CD14-positive monocyte (primary cell): ENCODE measurements at regions not wholly inside any gene's neighbourhood (a gene's known extent, or its start where the extent isn't known, plus 50 kb on each side); places are given as distances from the start of the nearest gene placed in this dataset.

Source experiments
- DNase-seq, 3 donors: peaks; one replicate each; pipeline ENCODE4 v3.0.0-alpha.2; 2011 to 2022
- H2AFZ ChIP-seq: 2 replicates; pipeline ENCODE4 v1.6.0; 2012; ENCODE audit warnings: mild to moderate bottlenecking, low read depth, low read length, inconsistent platforms; ENCODE audit not compliant: insufficient read depth, poor library complexity, severe bottlenecking
- H3K27ac ChIP-seq, 2 donors: 1 replicate in 1 of 2; 2 replicates in 1 of 2; pipeline ENCODE4 v1.5.1; 2012 to 2013; ENCODE audit warnings: low read length in 2 of 2, control low read depth in 1 of 2, inconsistent platforms in 1 of 2, low read depth in 1 of 2, mild to moderate bottlenecking in 1 of 2
- H3K27me3 ChIP-seq, 2 donors: one replicate each; pipeline versions ENCODE4 v1.6.0 to v1.6.1; 2011 to 2013; ENCODE audit warnings: low read length in 2 of 2; ENCODE audit not compliant: control insufficient read depth in 2 of 2, insufficient read depth in 2 of 2
- H3K36me3 ChIP-seq, 2 donors: replicated peaks in 1 of 2; 1 replicate in 1 of 2; 2 replicates in 1 of 2; pipeline versions ENCODE4 v1.5.1 to v1.6.1; 2012 to 2013; ENCODE audit warnings: low read length in 2 of 2, control low read depth in 1 of 2, inconsistent platforms in 1 of 2, mild to moderate bottlenecking in 1 of 2; ENCODE audit not compliant: insufficient read depth in 2 of 2, control insufficient read depth in 1 of 2
- H3K4me1 ChIP-seq, 2 donors: 1 replicate in 1 of 2; 2 replicates in 1 of 2; pipeline versions ENCODE4 v1.5.1 to v1.6.1; 2012 to 2013; ENCODE audit warnings: low read length in 2 of 2, control low read depth in 1 of 2, inconsistent platforms in 1 of 2, mild to moderate bottlenecking in 1 of 2, moderate library complexity in 1 of 2; ENCODE audit not compliant: insufficient read depth in 2 of 2, control insufficient read depth in 1 of 2
- H3K4me2 ChIP-seq: replicated peaks from 2 replicates; pipeline ENCODE3; 2012; ENCODE audit warnings: low read length, moderate library complexity, mild to moderate bottlenecking; ENCODE audit not compliant: poor library complexity, severe bottlenecking; ENCODE audit errors: extremely low read depth
- H3K4me3 ChIP-seq, 3 experiments: fragments of 200-600 bp in 1 of 3; sonication (generic) in 1 of 3; replicated peaks in 1 of 3; 1 replicate in 2 of 3; 2 replicates in 1 of 3; pipeline ENCODE4 v1.5.1; 2011 to 2013; ENCODE audit warnings: low read length in 3 of 3, mild to moderate bottlenecking in 3 of 3, control low read depth in 2 of 3, low read depth in 2 of 3, inconsistent platforms in 1 of 3, moderate library complexity in 1 of 3
- H3K79me2 ChIP-seq: 2 replicates; pipeline ENCODE4 v1.6.0; 2012; ENCODE audit warnings: mild to moderate bottlenecking, control low read depth, inconsistent platforms, low read length, moderate library complexity; ENCODE audit not compliant: insufficient read depth
- H3K9ac ChIP-seq: 2 replicates; pipeline ENCODE4 v1.6.0; 2017; ENCODE audit warnings: low read length, mild to moderate bottlenecking; ENCODE audit not compliant: insufficient read depth, poor library complexity, severe bottlenecking
- H3K9me3 ChIP-seq, 2 donors: replicated peaks in 1 of 2; 1 replicate in 1 of 2; 2 replicates in 1 of 2; pipeline versions ENCODE4 v1.5.1 to v1.6.1; 2012 to 2013; ENCODE audit warnings: low read length in 2 of 2, control low read depth in 1 of 2; ENCODE audit not compliant: control insufficient read depth in 1 of 2, insufficient read depth in 1 of 2
- H4K20me1 ChIP-seq: 2 replicates; pipeline ENCODE4 v1.6.0; 2012; ENCODE audit warnings: mild to moderate bottlenecking, low read length, control low read depth, moderate library complexity; ENCODE audit not compliant: insufficient read depth
- H3K27ac Mint-ChIP-seq, 7 donors: one replicate each; pipeline ENCODE4 v1.8.0; 2020; ENCODE audit warnings: mild to moderate bottlenecking in 7 of 7, mixed read lengths in 7 of 7, moderate library complexity in 6 of 7, inconsistent platforms in 2 of 7
- H3K27me3 Mint-ChIP-seq, 3 donors: one replicate each; pipeline ENCODE4 v1.8.0; 2021 to 2022; ENCODE audit warnings: low read depth in 3 of 3, mild to moderate bottlenecking in 3 of 3, mixed read lengths in 3 of 3, moderate library complexity in 3 of 3, inconsistent platforms in 1 of 3
- H3K36me3 Mint-ChIP-seq, 2 donors: one replicate each; pipeline ENCODE4 v1.8.0; 2020; ENCODE audit warnings: mixed read lengths in 2 of 2, inconsistent platforms in 1 of 2, mild to moderate bottlenecking in 1 of 2
- H3K4me1 Mint-ChIP-seq: one replicate; pipeline ENCODE4 v1.8.0; 2020; ENCODE audit warnings: mild to moderate bottlenecking, mixed read lengths
- H3K4me3 Mint-ChIP-seq, 2 donors: one replicate each; pipeline ENCODE4 v1.8.0; 2020; ENCODE audit warnings: mild to moderate bottlenecking in 2 of 2, mixed read lengths in 2 of 2, moderate library complexity in 1 of 2
- H3K9me3 Mint-ChIP-seq, 7 donors: one replicate each; pipeline ENCODE4 v1.8.0; 2020 to 2022; ENCODE audit warnings: mixed read lengths in 7 of 7, mild to moderate bottlenecking in 6 of 7, moderate library complexity in 6 of 7, inconsistent platforms in 2 of 7
- WGBS: methylation state at CpG from one replicate; pipeline ENCODE4 v1.1.5; 2013; ENCODE audit warnings: missing lambda C conversion rate; ENCODE audit not compliant: insufficient coverage; 5-methylcytosine and 5-hydroxymethylcytosine counted together
- intact Hi-C, 2 donors: fragments of 100-400 bp; cut with micrococcal nuclease; formaldehyde crosslinking; loops; one replicate each; pipeline versions ENCODE4 v1.15.0 to v1.15.1; 2023
- TF ChIP-seq, protein P1 (sequence below): fragments of 200-600 bp; IDR thresholded peaks from one replicate; pipeline ENCODE4 v1.8.0; 2022; ENCODE audit warnings: antibody characterized with exemption, mild to moderate bottlenecking

DNA sequence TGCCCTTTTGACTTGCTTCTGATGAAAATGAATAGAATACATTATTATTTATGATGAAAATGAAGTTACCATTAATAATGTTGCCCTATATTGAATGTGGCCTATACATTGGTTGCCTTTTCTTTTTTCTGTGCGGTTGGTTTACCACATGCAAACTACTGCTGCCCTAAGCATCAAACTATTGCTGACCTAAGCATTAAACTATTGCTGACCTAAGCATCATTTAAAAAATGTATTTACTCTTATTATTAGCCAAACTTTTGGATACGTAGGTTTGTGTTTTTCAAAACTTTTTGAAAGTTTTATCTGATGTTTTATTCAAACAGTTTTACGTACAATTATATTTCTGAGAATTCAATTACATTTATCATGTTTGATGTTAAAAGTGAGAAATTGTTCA lies 76.0 kb upstream of the CDH10 start:
- peaks cover 0 to 9% of the 10 kb centered on the region in 2 donors for H3K9me3 ChIP-seq
- H3K4me1 ChIP-seq, result no peaks in the 10 kb centered on the region
- peaks cover 0 to 11% (median 2%) of the 10 kb centered on the region in 7 donors for H3K9me3 Mint-ChIP-seq
- intact Hi-C loops, result no loop called here
- no peaks in the 10 kb centered on the region for H3K36me3 Mint-ChIP-seq
- no peaks in the 10 kb centered on the region for H3K4me1 Mint-ChIP-seq
- H3K79me2 ChIP-seq, result no peaks in the 10 kb centered on the region
- no peak overlapping the region for H3K4me3 ChIP-seq
- no peak for DNase-seq
- no peak overlapping the region for H2AFZ ChIP-seq
- H3K27ac ChIP-seq, result no peak overlapping the region
- no peak overlapping the region for H3K4me3 Mint-ChIP-seq
- no peaks in the 10 kb centered on the region for H3K36me3 ChIP-seq
- no peaks in the 10 kb centered on the region for H3K27me3 ChIP-seq
- H3K27me3 Mint-ChIP-seq, result peaks cover 0 to 1% (median 0%) of the 10 kb centered on the region in 3 donors
- H4K20me1 ChIP-seq, result no peaks in the 10 kb centered on the region
- H3K27ac Mint-ChIP-seq, result no peak overlapping the region
- no CpG with 5 or more reads among the region's 3 CpGs for WGBS
- TF ChIP-seq, protein P1, sequence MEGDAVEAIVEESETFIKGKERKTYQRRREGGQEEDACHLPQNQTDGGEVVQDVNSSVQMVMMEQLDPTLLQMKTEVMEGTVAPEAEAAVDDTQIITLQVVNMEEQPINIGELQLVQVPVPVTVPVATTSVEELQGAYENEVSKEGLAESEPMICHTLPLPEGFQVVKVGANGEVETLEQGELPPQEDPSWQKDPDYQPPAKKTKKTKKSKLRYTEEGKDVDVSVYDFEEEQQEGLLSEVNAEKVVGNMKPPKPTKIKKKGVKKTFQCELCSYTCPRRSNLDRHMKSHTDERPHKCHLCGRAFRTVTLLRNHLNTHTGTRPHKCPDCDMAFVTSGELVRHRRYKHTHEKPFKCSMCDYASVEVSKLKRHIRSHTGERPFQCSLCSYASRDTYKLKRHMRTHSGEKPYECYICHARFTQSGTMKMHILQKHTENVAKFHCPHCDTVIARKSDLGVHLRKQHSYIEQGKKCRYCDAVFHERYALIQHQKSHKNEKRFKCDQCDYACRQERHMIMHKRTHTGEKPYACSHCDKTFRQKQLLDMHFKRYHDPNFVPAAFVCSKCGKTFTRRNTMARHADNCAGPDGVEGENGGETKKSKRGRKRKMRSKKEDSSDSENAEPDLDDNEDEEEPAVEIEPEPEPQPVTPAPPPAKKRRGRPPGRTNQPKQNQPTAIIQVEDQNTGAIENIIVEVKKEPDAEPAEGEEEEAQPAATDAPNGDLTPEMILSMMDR, result no peak
- no peak overlapping the region for H3K9ac ChIP-seq
- H3K4me2 ChIP-seq, result no peak overlapping the region

- Mint-ChIP-seq H3K9me3 (peaks cover 0 to 6% (median 0%) of the 10 kb centered on the region in 7 donors), H3K36me3 (no peaks in the 10 kb centered on the region), H3K27me3 (no peaks in the 10 kb centered on the region), H3K4me1 (no peaks in the 10 kb centered on the region), H3K4me3 (no peak overlapping the region), H3K27ac (no peak overlapping the region)
- Histone ChIP-seq H4K20me1 (no peaks in the 10 kb centered on the region), H3K4me1 (no peaks in the 10 kb centered on the region), H3K9ac (no peak overlapping the region), H3K36me3 (no peaks in the 10 kb centered on the region), H3K27ac (no peak overlapping the region), H3K4me2 (no peak overlapping the region), H2AFZ (no peak overlapping the region), H3K27me3 (no peaks in the 10 kb centered on the region), H3K79me2 (no peaks in the 10 kb centered on the region), H3K4me3 (no peak overlapping the region), H3K9me3 (peaks cover 0 to 5% of the 10 kb centered on the region in 2 donors)
- no peak for DNase-seq
- WGBS, result 44% methylated on average over 3 of the region's 4 CpGs
- TF ChIP-seq, protein P1, result no peak
- intact Hi-C loops, result no loop called here
Measured at GRCh38 chr5:24714746-24715145, 70.0 kb upstream of the CDH10 start.
